Central memory CD4-positive, alpha-beta T cell (primary cell): ENCODE measurements at regions not wholly inside any gene's neighbourhood (a gene's known extent, or its start where the extent isn't known, plus 50 kb on each side); places are given as distances from the start of the nearest gene placed in this dataset.
"Not testable (repeated sequence)": the region's sequence is repeated elsewhere in the genome, so short reads cannot be mapped to it uniquely, and the experiment has no call there.

ENCODE experiments used
- DNase-seq: peaks from one replicate; pipeline ENCODE4 v3.0.0; 2022

- no peak for DNase-seq
Observed at GRCh38 chr6:53446151-53446550, 97.4 kb upstream of the ELOVL5 start.

GRCh38 chr6:53441761-53442160 is 93.0 kb upstream of the ELOVL5 start:
- DNase-seq = no peak

GRCh38 chr6:53441035-53441493 is 92.3 kb upstream of the ELOVL5 start:
- no peak for DNase-seq

GRCh38 chr6:53440336-53440945 is 91.7 kb upstream of the ELOVL5 start:
- no peak for DNase-seq

- no peak for DNase-seq
Observed at GRCh38 chr6:53439556-53439955, 90.8 kb upstream of the ELOVL5 start.

GRCh38 chr6:53437557-53438202 is 88.9 kb upstream of the ELOVL5 start:
- DNase-seq = peak; percentile 8

GRCh38 chr6:53436526-53437303 is 88.0 kb upstream of the ELOVL5 start:
- DNase-seq = no peak

GRCh38 chr6:53433951-53434285 is 85.2 kb upstream of the ELOVL5 start:
- DNase-seq = no peak

- DNase-seq = no peak
Observed at GRCh38 chr6:53433261-53433950, 84.7 kb upstream of the ELOVL5 start.

GRCh38 chr6:53432318-53433161 is 83.8 kb upstream of the ELOVL5 start:
- no peak for DNase-seq

- no peak for DNase-seq
Observed at GRCh38 chr6:53431704-53432103, 83.0 kb upstream of the ELOVL5 start.

- no peak for DNase-seq
Observed at GRCh38 chr6:53429401-53429800, 80.7 kb upstream of the ELOVL5 start.

GRCh38 chr6:53428886-53429285 is 80.1 kb upstream of the ELOVL5 start:
- DNase-seq = no peak

GRCh38 chr6:53426667-53427270 is 78.0 kb upstream of the ELOVL5 start:
- no peak for DNase-seq

- no peak for DNase-seq
Observed at GRCh38 chr6:53426117-53426516, 77.4 kb upstream of the ELOVL5 start.

GRCh38 chr6:53424976-53425718 is 76.4 kb upstream of the ELOVL5 start:
- no peak for DNase-seq

GRCh38 chr6:53424300-53424699 is 75.5 kb upstream of the ELOVL5 start:
- DNase-seq = no peak

GRCh38 chr6:53423560-53423959 is 74.8 kb upstream of the ELOVL5 start:
- DNase-seq = not testable (repeated sequence)

GRCh38 chr6:53419026-53419425 is 70.3 kb upstream of the ELOVL5 start:
- DNase-seq = no peak

GRCh38 chr6:53418288-53418687 is 69.5 kb upstream of the ELOVL5 start:
- no peak for DNase-seq

GRCh38 chr6:53417141-53417540 is 68.4 kb upstream of the ELOVL5 start:
- no peak for DNase-seq
